ENCODE measurements at regions not wholly inside any gene's neighbourhood (a gene's known extent, or its start where the extent isn't known, plus 50 kb on each side); places are given as distances from the start of the nearest gene placed in this dataset.

GRCh38 chr3:180264479-180264878, 227.7 kb upstream of the PEX5L start:
- Histone ChIP-seq H3K27me3 (ENCODE audit: control insufficient read depth in 1 of 2, insufficient read depth in 2 of 2, low read length in 2 of 2) (no peaks in the 10 kb centered on the region), H2AFZ (ENCODE audit: low read length) (no peak overlapping the region), H3K9me3 (ENCODE audit: low read length) (no peaks in the 10 kb centered on the region), H3K4me1 (ENCODE audit: insufficient read depth, low read length) (no peaks in the 10 kb centered on the region), H3K79me2 (ENCODE audit: insufficient read depth, low read length) (no peaks in the 10 kb centered on the region), H3K4me3 (replicated peaks in 1 of 3; ENCODE audit: insufficient read depth in 1 of 3, low read depth in 2 of 3, low read length in 3 of 3) (no peak overlapping the region), H3K4me2 (ENCODE audit: low read depth, low read length) (no peak overlapping the region), H3K36me3 (replicated peaks in 1 of 2; ENCODE audit: control insufficient read depth in 1 of 2, insufficient read depth in 2 of 2, low read length in 2 of 2) (no peaks in the 10 kb centered on the region), H4K20me1 (ENCODE audit: insufficient read depth, low read length) (no peaks in the 10 kb centered on the region), H3K27ac (ENCODE audit: extremely low read length, insufficient read depth, low read length) (no peak overlapping the region), H3K9ac (ENCODE audit: insufficient read depth, low read depth, low read length) (no peak overlapping the region)
- intact Hi-C loops (cut with micrococcal nuclease; ENCODE audit: unreplicated experiment): no loop called here
- DNase-seq (ENCODE audit: low spot score) (no peak), ATAC-seq (no peak), FAIRE-seq (no peak)
- BruUV-seq (replicated peaks): no TSS peak
- ChIA-PET POLR2A (no interaction called here), CTCF (ENCODE audit: low intra/inter-chr PET ratio, low total read pairs) (no interaction called here)
- in situ Hi-C loops (cut with HindIII; ENCODE audit: extremely low pct_ligation_motif_present, low pct_unique_long_range_greater_than_20kb): no loop called here
- TF ChIP-seq MAFK (conservative IDR thresholded peaks at IDR 0.05 in 1 of 2, IDR thresholded peaks at IDR 0.05 in 1 of 2; ENCODE audit: low read length in 2 of 2): peak; percentile 92 to 97
- peak; percentile 96 for TF ChIP-seq MAFF (IDR thresholded peaks at IDR 0.05; ENCODE audit: low read depth, low read length)
- no peak for TF ChIP-seq ZNF281 (CRISPR knock-in tag; IDR thresholded peaks at IDR 0.05; ENCODE audit: borderline replicate concordance)
- 2% methylated on average over 3 of the region's 3 CpGs for WGBS (ENCODE audit: low lambda C conversion rate)

- intact Hi-C loops (cut with micrococcal nuclease; ENCODE audit: unreplicated experiment): no loop called here
- no peak overlapping the region for H3K4me2 ChIP-seq (ENCODE audit: low read depth, low read length)
- no peak overlapping the region for H3K4me3 ChIP-seq (replicated peaks in 1 of 3; ENCODE audit: insufficient read depth in 1 of 3, low read depth in 2 of 3, low read length in 3 of 3)
- no peak overlapping the region for H3K9ac ChIP-seq (ENCODE audit: insufficient read depth, low read depth, low read length)
- H3K9me3 ChIP-seq (ENCODE audit: low read length): no peaks in the 10 kb centered on the region
- FAIRE-seq (no peak), ATAC-seq (no peak), DNase-seq (ENCODE audit: low spot score) (no peak)
- H3K36me3 ChIP-seq (replicated peaks in 1 of 2; ENCODE audit: control insufficient read depth in 1 of 2, insufficient read depth in 2 of 2, low read length in 2 of 2): no peaks in the 10 kb centered on the region
- H3K4me1 ChIP-seq (ENCODE audit: insufficient read depth, low read length): no peaks in the 10 kb centered on the region
- no peaks in the 10 kb centered on the region for H4K20me1 ChIP-seq (ENCODE audit: insufficient read depth, low read length)
- ChIA-PET POLR2A (no interaction called here), CTCF (ENCODE audit: low intra/inter-chr PET ratio, low total read pairs) (no interaction called here)
- no peak overlapping the region for H3K27ac ChIP-seq (ENCODE audit: extremely low read length, insufficient read depth, low read length)
- H3K27me3 ChIP-seq (ENCODE audit: control insufficient read depth in 1 of 2, insufficient read depth in 2 of 2, low read length in 2 of 2): no peaks in the 10 kb centered on the region
- H3K79me2 ChIP-seq (ENCODE audit: insufficient read depth, low read length): no peaks in the 10 kb centered on the region
- no peak overlapping the region for H2AFZ ChIP-seq (ENCODE audit: low read length)
- in situ Hi-C loops (cut with HindIII; ENCODE audit: extremely low pct_ligation_motif_present, low pct_unique_long_range_greater_than_20kb): no loop called here
- BruUV-seq (replicated peaks): no TSS peak
- no peak for TF ChIP-seq ESRRA (CRISPR knock-in tag; IDR thresholded peaks at IDR 0.05; ENCODE audit: low read depth)
- no peak for TF ChIP-seq ZBTB8A (CRISPR knock-in tag; IDR thresholded peaks at IDR 0.05; ENCODE audit: borderline replicate concordance, low read depth)
- no peak for TF ChIP-seq SNAPC2 (CRISPR knock-in tag; IDR thresholded peaks at IDR 0.05)
- no peak for TF ChIP-seq ZNF619 (CRISPR knock-in tag; IDR thresholded peaks at IDR 0.05)
- no peak for TF ChIP-seq BCL6 (CRISPR knock-in tag; IDR thresholded peaks at IDR 0.05)
- TF ChIP-seq, protein P1, sequence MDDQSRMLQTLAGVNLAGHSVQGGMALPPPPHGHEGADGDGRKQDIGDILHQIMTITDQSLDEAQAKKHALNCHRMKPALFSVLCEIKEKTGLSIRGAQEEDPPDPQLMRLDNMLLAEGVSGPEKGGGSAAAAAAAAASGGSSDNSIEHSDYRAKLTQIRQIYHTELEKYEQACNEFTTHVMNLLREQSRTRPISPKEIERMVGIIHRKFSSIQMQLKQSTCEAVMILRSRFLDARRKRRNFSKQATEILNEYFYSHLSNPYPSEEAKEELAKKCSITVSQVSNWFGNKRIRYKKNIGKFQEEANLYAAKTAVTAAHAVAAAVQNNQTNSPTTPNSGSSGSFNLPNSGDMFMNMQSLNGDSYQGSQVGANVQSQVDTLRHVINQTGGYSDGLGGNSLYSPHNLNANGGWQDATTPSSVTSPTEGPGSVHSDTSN (CRISPR knock-in tag; IDR thresholded peaks at IDR 0.05; ENCODE audit: borderline replicate concordance): no peak
- TF ChIP-seq ASH2L (IDR thresholded peaks at IDR 0.05; ENCODE audit: insufficient read length, low read depth, low read length): no peak
- TF ChIP-seq, protein P2, sequence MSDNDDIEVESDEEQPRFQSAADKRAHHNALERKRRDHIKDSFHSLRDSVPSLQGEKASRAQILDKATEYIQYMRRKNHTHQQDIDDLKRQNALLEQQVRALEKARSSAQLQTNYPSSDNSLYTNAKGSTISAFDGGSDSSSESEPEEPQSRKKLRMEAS (IDR thresholded peaks at IDR 0.05): no peak
- TF ChIP-seq MAF1 (CRISPR knock-in tag; IDR thresholded peaks at IDR 0.05; ENCODE audit: borderline replicate concordance): no peak
- TF ChIP-seq SNRNP70 (IDR thresholded peaks at IDR 0.05; ENCODE audit: low read depth, low read length): no peak
- no peak for TF ChIP-seq KAT8 (CRISPR knock-in tag; IDR thresholded peaks at IDR 0.05)
- TF ChIP-seq CENPBD1 (CRISPR knock-in tag; IDR thresholded peaks at IDR 0.05; ENCODE audit: borderline replicate concordance, low read depth): no peak
- TF ChIP-seq RBFOX2 (IDR thresholded peaks at IDR 0.05; ENCODE audit: low read depth, low read length): no peak
Measured at GRCh38 chr3:180265551-180265950, 228.8 kb upstream of the PEX5L start.
